Uterus (tissue), 3 donors: ENCODE measurements at regions not wholly inside any gene's neighbourhood (a gene's known extent, or its start where the extent isn't known, plus 50 kb on each side); places are given as distances from the start of the nearest gene placed in this dataset. TPM values are rescaled to one million over a fixed set of nuclear protein-coding genes. Genes with fewer than 3 reads are reported as not detected.
"Not testable (repeated sequence)": the region's sequence is repeated elsewhere in the genome, so short reads cannot be mapped to it uniquely, and the experiment has no call there.

Experiments used
- DNase-seq, 2 donors: peaks; one replicate each; pipeline ENCODE4 v3.0.0-alpha.2; 2019 to 2020
- H3K27ac ChIP-seq, 2 donors: fragments of 200-600 bp; sonication (generic); 1 replicate in 1 of 2; 2 replicates in 1 of 2; pipeline ENCODE4 v1.5.1; 2016 to 2018
- H3K27me3 ChIP-seq, 2 donors: fragments of 200-600 bp; sonication (generic); one replicate each; pipeline ENCODE4 v1.5.1; 2018 to 2019; ENCODE audit warnings: control low read depth in 1 of 2
- H3K36me3 ChIP-seq, 2 donors: fragments of 200-600 bp; sonication (generic); one replicate each; pipeline ENCODE4 v1.5.1; 2019; ENCODE audit warnings: control low read depth in 1 of 2
- H3K4me1 ChIP-seq, 2 donors: fragments of 200-600 bp; sonication (generic); one replicate each; pipeline ENCODE4 v1.5.1; 2018 to 2019; ENCODE audit warnings: control low read depth in 1 of 2
- H3K4me3 ChIP-seq, 2 donors: fragments of 200-600 bp; sonication (generic); 1 replicate in 1 of 2; 2 replicates in 1 of 2; pipeline ENCODE4 v1.5.1; 2018 to 2019; ENCODE audit warnings: mild to moderate bottlenecking in 1 of 2
- H3K9me3 ChIP-seq, 2 donors: fragments of 200-600 bp; sonication (generic); one replicate each; pipeline ENCODE4 v1.5.1; 2019; ENCODE audit warnings: control low read depth in 1 of 2
- CTCF ChIP-seq, 4 experiments: fragments of 200-600 bp in 2 of 4; fragments of 450-650 bp in 2 of 4; sonication (generic) in 2 of 4; IDR thresholded peaks; one replicate each; pipeline ENCODE4 v1.5.1; 2016 to 2019; ENCODE audit warnings: antibody characterized with exemption in 4 of 4, mild to moderate bottlenecking in 2 of 4, moderate library complexity in 1 of 4
- POLR2A ChIP-seq, 2 donors: fragments of 450-650 bp; IDR thresholded peaks; one replicate each; pipeline ENCODE4 v1.6.1; 2016; ENCODE audit warnings: antibody characterized with exemption in 2 of 2, mild to moderate bottlenecking in 1 of 2, moderate library complexity in 1 of 2
- intact Hi-C: fragments of 100-400 bp; cut with DNase I; formaldehyde crosslinking; loops from one replicate; pipeline ENCODE4 v1.15.1; 2023; ENCODE audit warnings: low total_unique reads
- small RNA-seq: library from RNA; depleted of rRNA; stranded (forward); fragments of <200 nt; gene quantifications from one replicate; pipeline ENCODE3, GENCODE V24; 2016
- donor health status: DM: yes; HTN: yes; CAD: no.

- H3K9me3 ChIP-seq, H3K4me1 ChIP-seq, H3K36me3 ChIP-seq, H3K27me3 ChIP-seq, H3K27ac ChIP-seq, DNase-seq, intact Hi-C loops, H3K4me3 ChIP-seq: not testable (repeated sequence)
Measured at GRCh38 chr15:32249207-32249606, 153.9 kb downstream of the GOLGA8K start.

- DNase-seq: not testable (repeated sequence)
Measured at GRCh38 chr15:32243727-32244126, 159.4 kb downstream of the GOLGA8K start.

GRCh38 chr15:32242780-32243528 lies 160.1 kb downstream of the GOLGA8K start:
- H3K4me1 ChIP-seq, H3K4me3 ChIP-seq, DNase-seq, H3K27ac ChIP-seq, H3K36me3 ChIP-seq, H3K27me3 ChIP-seq, intact Hi-C loops, H3K9me3 ChIP-seq: not testable (repeated sequence)

More at GRCh38 chr15:32243727-32244126, 159.4 kb downstream of the GOLGA8K start:
- H3K27me3 ChIP-seq, H3K4me1 ChIP-seq, H3K9me3 ChIP-seq, H3K4me3 ChIP-seq, H3K27ac ChIP-seq, H3K36me3 ChIP-seq, intact Hi-C loops: not testable (repeated sequence)

GRCh38 chr15:32227410-32228114 lies 175.5 kb downstream of the GOLGA8K start:
- H3K9me3 ChIP-seq, H3K27ac ChIP-seq, H3K36me3 ChIP-seq, H3K27me3 ChIP-seq, DNase-seq, H3K4me1 ChIP-seq, H3K4me3 ChIP-seq, intact Hi-C loops: not testable (repeated sequence)

GRCh38 chr15:32222716-32223115 lies 180.4 kb downstream of the GOLGA8K start:
- Histone ChIP-seq H3K4me3 (no peak overlapping the region), H3K36me3 (no peaks in the 10 kb centered on the region), H3K9me3 (no peaks in the 10 kb centered on the region), H3K27me3 (no peaks in the 10 kb centered on the region), H3K4me1 (no peaks in the 10 kb centered on the region), H3K27ac (no peak overlapping the region)
- TF ChIP-seq CTCF (IDR thresholded peaks at IDR 0.05) (no peak), POLR2A (IDR thresholded peaks at IDR 0.05) (no peak)
- DNase-seq: no peak
- intact Hi-C loops: no loop called here

Small RNA genes in the stretch of these regions (small RNA-seq; reads per million reads assigned to genes)
- not detected for gene RNU6-18P
